Left lung (tissue), 4 donors: ENCODE measurements at regions not wholly inside any gene's neighbourhood (a gene's known extent, or its start where the extent isn't known, plus 50 kb on each side); places are given as distances from the start of the nearest gene placed in this dataset.

Source experiments
- ATAC-seq: fragments of 200-7000 bp; cut with Tn5 transposase; one replicate; pipeline ENCODE4 v1.9.1; 2020; ENCODE audit warnings: moderate library complexity
- DNase-seq, 4 donors: peaks; one replicate each; pipeline ENCODE4 v3.0.0-alpha.2; 2013 to 2020
- H3K27ac ChIP-seq, 2 donors: fragments of 200-600 bp; sonication (generic) in 1 of 2; one replicate each; pipeline versions ENCODE4 v1.5.0 to v1.8.0; 2020 to 2021
- H3K27me3 ChIP-seq, 2 donors: fragments of 200-600 bp; sonication (generic) in 1 of 2; one replicate each; pipeline versions ENCODE4 v1.5.0 to v1.8.0; 2020 to 2021
- H3K36me3 ChIP-seq, 2 donors: fragments of 200-600 bp; sonication (generic) in 1 of 2; one replicate each; pipeline versions ENCODE4 v1.5.0 to v1.8.0; 2020 to 2021
- H3K4me1 ChIP-seq, 2 donors: fragments of 200-600 bp; one replicate each; pipeline ENCODE4 v1.8.0; 2021
- H3K4me3 ChIP-seq, 2 donors: fragments of 200-600 bp; sonication (generic) in 1 of 2; one replicate each; pipeline versions ENCODE4 v1.5.0 to v1.8.0; 2020 to 2021; ENCODE audit warnings: mild to moderate bottlenecking in 1 of 2
- H3K9me3 ChIP-seq, 2 donors: fragments of 200-600 bp; sonication (generic) in 1 of 2; one replicate each; pipeline versions ENCODE4 v1.5.0 to v1.8.0; 2020 to 2021
- intact Hi-C, 2 donors: fragments of 100-400 bp; cut with DNase I; formaldehyde crosslinking; loops; one replicate each; pipeline versions ENCODE4 v1.11.2 to v1.14.2; 2022
- TF ChIP-seq, protein P1 (sequence below), 2 donors: fragments of 200-600 bp; sonication (generic) in 1 of 2; IDR thresholded peaks; one replicate each; pipeline versions ENCODE4 v1.5.0 to v1.8.0; 2021; ENCODE audit warnings: antibody characterized with exemption in 2 of 2
- donor health status: DM: no; HTN: yes; CAD: no.
- donor health status: DM: no; HTN: no; CAD: no.

DNA sequence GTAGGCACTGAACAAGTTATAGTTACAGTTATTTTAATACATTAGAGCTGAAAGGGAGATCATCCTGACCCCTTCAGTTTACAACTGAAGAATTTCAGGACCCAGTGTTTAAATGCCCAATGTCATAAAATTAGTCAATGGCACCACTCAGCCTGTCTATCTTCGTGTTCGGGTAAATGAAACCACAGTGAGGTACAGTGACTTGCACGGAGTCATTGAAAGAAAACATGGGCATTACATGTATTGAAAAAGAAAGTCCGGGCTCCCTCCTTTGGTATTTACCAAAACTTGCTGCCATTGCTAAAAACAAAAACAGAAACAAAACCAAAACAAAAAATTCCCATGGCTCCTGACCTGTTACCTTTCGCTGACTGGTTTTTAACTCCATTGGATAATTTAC lies 131.7 kb downstream of the SH2D1A start:
- no peaks in the 10 kb centered on the region for H3K9me3 ChIP-seq
- H3K27ac ChIP-seq: no peak overlapping the region
- no peaks in the 10 kb centered on the region for H3K36me3 ChIP-seq
- intact Hi-C loops: no loop called here
- H3K4me3 ChIP-seq: no peak overlapping the region
- TF ChIP-seq, protein P1, sequence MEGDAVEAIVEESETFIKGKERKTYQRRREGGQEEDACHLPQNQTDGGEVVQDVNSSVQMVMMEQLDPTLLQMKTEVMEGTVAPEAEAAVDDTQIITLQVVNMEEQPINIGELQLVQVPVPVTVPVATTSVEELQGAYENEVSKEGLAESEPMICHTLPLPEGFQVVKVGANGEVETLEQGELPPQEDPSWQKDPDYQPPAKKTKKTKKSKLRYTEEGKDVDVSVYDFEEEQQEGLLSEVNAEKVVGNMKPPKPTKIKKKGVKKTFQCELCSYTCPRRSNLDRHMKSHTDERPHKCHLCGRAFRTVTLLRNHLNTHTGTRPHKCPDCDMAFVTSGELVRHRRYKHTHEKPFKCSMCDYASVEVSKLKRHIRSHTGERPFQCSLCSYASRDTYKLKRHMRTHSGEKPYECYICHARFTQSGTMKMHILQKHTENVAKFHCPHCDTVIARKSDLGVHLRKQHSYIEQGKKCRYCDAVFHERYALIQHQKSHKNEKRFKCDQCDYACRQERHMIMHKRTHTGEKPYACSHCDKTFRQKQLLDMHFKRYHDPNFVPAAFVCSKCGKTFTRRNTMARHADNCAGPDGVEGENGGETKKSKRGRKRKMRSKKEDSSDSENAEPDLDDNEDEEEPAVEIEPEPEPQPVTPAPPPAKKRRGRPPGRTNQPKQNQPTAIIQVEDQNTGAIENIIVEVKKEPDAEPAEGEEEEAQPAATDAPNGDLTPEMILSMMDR (IDR thresholded peaks at IDR 0.05): no peak
- H3K4me1 ChIP-seq: no peaks in the 10 kb centered on the region
- DNase-seq: no peak
- ATAC-seq: no peak
- H3K27me3 ChIP-seq: no peaks in the 10 kb centered on the region

DNA sequence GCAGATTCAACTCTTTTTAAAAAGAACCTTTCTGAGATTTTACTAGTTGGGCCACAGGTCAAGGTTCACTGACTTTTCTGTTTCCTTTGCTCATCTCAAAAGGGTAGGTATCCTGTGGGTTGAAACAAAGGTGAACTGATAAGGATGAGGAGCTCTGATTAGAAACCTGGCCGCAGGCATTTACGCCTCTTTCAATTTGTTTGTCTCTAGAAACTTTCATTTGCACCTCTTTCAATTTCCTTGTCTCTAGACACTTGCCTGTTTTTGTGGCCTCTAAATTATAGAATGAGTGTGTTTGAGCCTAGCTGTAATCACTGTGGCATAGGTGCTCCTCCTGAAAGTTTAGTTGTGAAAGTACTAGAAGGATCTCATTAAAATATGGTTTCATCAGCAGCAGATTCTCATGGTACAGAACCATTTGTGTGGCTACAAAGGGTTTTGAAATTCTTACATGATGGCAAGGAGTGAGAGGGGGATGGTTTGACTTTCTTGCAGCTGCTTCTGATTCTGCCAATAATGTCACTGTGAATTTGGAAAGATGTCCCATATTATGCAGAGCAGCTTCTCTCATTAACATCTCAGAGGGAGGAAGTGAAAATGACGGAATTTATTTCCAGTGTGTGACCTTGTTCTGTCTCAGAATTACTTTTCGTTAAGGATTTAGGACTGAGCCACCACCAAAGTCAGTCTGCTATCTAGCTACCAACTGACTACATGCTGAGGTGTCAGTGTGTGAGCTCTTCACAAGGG lies 142.2 kb downstream of the SH2D1A start:
- H3K36me3 ChIP-seq: no peaks in the 10 kb centered on the region
- H3K4me3 ChIP-seq: no peak overlapping the region
- no peaks in the 10 kb centered on the region for H3K9me3 ChIP-seq
- H3K27ac ChIP-seq: no peak overlapping the region
- no peak for DNase-seq
- ATAC-seq: no peak
- intact Hi-C loops: no loop called here
- H3K4me1 ChIP-seq: no peaks in the 10 kb centered on the region
- no peaks in the 10 kb centered on the region for H3K27me3 ChIP-seq
- TF ChIP-seq, protein P1 (IDR thresholded peaks at IDR 0.05): no peak

DNA sequence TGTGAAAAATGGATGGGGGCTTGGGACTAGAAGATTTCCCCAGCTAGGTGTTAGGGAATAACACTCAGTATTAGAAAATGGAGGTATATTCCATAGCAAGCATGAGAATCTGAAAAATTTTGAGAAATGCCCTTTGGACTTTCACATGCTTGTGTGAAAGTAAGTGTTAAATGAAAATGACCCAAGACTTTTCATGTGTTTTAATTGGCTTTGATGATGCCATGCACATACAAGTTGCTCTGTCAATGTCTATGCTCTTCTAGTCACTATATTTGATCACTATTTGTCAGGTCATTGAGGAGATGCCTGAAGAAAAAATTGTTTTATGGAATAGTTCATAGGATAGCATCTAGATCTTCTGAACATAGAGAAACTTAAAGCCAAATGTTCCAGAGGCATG lies 147.6 kb downstream of the SH2D1A start:
- intact Hi-C loops: no loop called here
- Histone ChIP-seq H3K4me1 (no peaks in the 10 kb centered on the region), H3K4me3 (no peak overlapping the region), H3K27ac (no peak overlapping the region), H3K27me3 (no peaks in the 10 kb centered on the region), H3K9me3 (no peaks in the 10 kb centered on the region), H3K36me3 (no peaks in the 10 kb centered on the region)
- ATAC-seq: no peak
- TF ChIP-seq, protein P1 (IDR thresholded peaks at IDR 0.05): no peak
- no peak for DNase-seq

DNA sequence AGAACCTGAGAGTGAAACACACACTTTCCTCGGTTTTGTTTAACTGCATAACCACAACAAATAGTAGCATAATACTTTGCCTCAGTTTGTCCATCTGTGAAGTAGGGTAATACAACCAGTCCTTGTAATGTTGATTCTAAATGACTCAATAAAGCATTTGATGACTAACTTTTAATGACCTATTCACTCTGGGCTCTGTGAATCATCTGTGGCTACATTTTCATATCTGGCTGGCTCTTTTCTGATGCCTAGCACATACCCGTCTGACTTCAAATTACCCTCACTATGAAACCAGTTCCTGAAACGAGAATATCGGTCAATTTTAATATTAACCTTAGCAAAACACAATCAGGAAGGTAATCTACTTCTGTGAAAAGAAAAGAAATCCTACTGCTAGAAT lies 151.0 kb downstream of the SH2D1A start:
- no peaks in the 10 kb centered on the region for H3K36me3 ChIP-seq
- TF ChIP-seq, protein P1 (IDR thresholded peaks at IDR 0.05): no peak
- H3K4me1 ChIP-seq: no peaks in the 10 kb centered on the region
- H3K27me3 ChIP-seq: no peaks in the 10 kb centered on the region
- intact Hi-C loops: no loop called here
- no peak overlapping the region for H3K4me3 ChIP-seq
- no peaks in the 10 kb centered on the region for H3K9me3 ChIP-seq
- DNase-seq: no peak
- ATAC-seq: no peak
- no peak overlapping the region for H3K27ac ChIP-seq

DNA sequence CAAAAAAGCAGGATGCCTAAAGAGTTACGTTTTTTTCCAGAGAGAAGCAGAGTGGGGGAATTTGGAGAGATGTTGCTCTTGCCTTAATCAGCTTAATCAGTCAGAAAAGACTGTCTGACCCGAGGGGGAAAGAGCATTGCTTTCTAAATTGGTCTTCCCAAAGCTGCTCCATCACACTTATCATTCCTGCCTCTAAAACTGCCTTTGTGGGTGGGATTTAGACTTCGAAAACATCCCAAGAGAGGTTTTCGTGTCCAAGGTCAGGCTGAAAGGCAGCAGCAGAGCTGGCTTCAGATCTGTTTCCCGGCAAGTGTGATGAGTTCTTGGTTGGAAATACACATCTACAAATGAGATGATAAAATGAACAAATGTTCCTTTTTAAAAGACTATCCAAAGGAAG lies 155.2 kb downstream of the SH2D1A start:
- Histone ChIP-seq H3K4me3 (no peak overlapping the region), H3K4me1 (no peaks in the 10 kb centered on the region), H3K27ac (no peak overlapping the region), H3K36me3 (no peaks in the 10 kb centered on the region), H3K9me3 (no peaks in the 10 kb centered on the region), H3K27me3 (no peaks in the 10 kb centered on the region)
- TF ChIP-seq, protein P1 (IDR thresholded peaks at IDR 0.05): no peak
- intact Hi-C loops: no loop called here
- peak in 1 of 4 donors; percentile 10 for DNase-seq
- ATAC-seq: no peak
